Activated naive CD4-positive, alpha-beta T cell treated with anti-CD3 and anti-CD28 coated beads, Interleukin-2, amount 50 U/mL, for 16 hours (primary cell): ENCODE measurements at regions not wholly inside any gene's neighbourhood (a gene's known extent, or its start where the extent isn't known, plus 50 kb on each side); places are given as distances from the start of the nearest gene placed in this dataset.

Experiments used
- DNase-seq: peaks from one replicate; pipeline ENCODE4 v3.0.0-alpha.2; 2020

GRCh38 chrX:9148615-9149399 is 114.9 kb upstream of the FAM9B start:
- DNase-seq, result no peak

GRCh38 chrX:9149501-9150245 is 115.7 kb upstream of the FAM9B start:
- DNase-seq, result no peak

- DNase-seq, result no peak
These were observed 117.9 kb upstream of the FAM9B start for GRCh38 chrX:9151772-9152307.

GRCh38 chrX:9153300-9153699 is 119.4 kb upstream of the FAM9B start:
- DNase-seq, result no peak

- no peak for DNase-seq
These were observed 124.7 kb upstream of the FAM9B start for GRCh38 chrX:9158611-9159010.

GRCh38 chrX:9160698-9161329 is 126.9 kb upstream of the FAM9B start:
- no peak for DNase-seq

- no peak for DNase-seq
These were observed 128.8 kb upstream of the FAM9B start for GRCh38 chrX:9162698-9163097.

- no peak for DNase-seq
These were observed 129.3 kb upstream of the FAM9B start for GRCh38 chrX:9163214-9163709.

GRCh38 chrX:9164086-9164485 is 130.2 kb upstream of the FAM9B start:
- DNase-seq, result no peak

GRCh38 chrX:9164533-9165426 is 130.9 kb upstream of the FAM9B start:
- DNase-seq, result no peak

GRCh38 chrX:9166584-9166944 is 132.6 kb upstream of the FAM9B start:
- no peak for DNase-seq

- DNase-seq, result no peak
These were observed 138.0 kb upstream of the FAM9B start for GRCh38 chrX:9171841-9172463.

- no peak for DNase-seq
These were observed 138.5 kb upstream of the FAM9B start for GRCh38 chrX:9172464-9172850.

GRCh38 chrX:9180623-9181022 is 146.7 kb upstream of the FAM9B start:
- DNase-seq, result no peak

- DNase-seq, result no peak
These were observed 148.1 kb upstream of the FAM9B start for GRCh38 chrX:9182041-9182440.

GRCh38 chrX:9183481-9183880 is 149.6 kb upstream of the FAM9B start:
- no peak for DNase-seq

GRCh38 chrX:9184211-9184610 is 150.3 kb upstream of the FAM9B start:
- DNase-seq, result no peak

- DNase-seq, result no peak
These were observed 154.2 kb upstream of the FAM9B start for GRCh38 chrX:9188117-9188516.

GRCh38 chrX:9189286-9189685 is 155.4 kb upstream of the FAM9B start:
- DNase-seq, result no peak

- DNase-seq, result no peak
These were observed 157.5 kb upstream of the FAM9B start for GRCh38 chrX:9191392-9191791.

- DNase-seq, result peak; percentile 9
These were observed 161.4 kb upstream of the FAM9B start for GRCh38 chrX:9195199-9195880.
